Myocyte (in vitro differentiated cells): ENCODE measurements at regions not wholly inside any gene's neighbourhood (a gene's known extent, or its start where the extent isn't known, plus 50 kb on each side); places are given as distances from the start of the nearest gene placed in this dataset.

Source experiments
- DNase-seq: peaks from one replicate; pipeline ENCODE4 v3.0.0-alpha.2; 2012; ENCODE audit warnings: low read depth

DNA sequence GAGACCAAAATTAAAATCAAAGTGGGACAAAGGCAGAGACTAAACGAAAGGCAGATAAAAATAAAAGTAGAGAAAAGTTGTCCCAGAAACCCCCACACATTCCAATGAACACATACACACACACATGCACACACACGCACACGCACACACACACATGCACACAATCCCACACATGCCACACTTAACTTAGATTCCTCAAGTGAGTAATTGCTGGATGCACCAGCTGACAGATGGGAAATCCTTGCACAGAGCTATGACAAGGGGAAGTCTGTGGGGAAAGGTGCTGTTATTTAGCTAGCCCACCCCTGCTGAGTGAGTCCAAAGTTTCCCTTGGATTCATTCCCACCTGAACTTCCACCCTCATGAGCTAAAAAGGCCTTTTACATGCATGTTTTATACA lies 233.9 kb downstream of the RAB28 start:
- no peak for DNase-seq

DNA sequence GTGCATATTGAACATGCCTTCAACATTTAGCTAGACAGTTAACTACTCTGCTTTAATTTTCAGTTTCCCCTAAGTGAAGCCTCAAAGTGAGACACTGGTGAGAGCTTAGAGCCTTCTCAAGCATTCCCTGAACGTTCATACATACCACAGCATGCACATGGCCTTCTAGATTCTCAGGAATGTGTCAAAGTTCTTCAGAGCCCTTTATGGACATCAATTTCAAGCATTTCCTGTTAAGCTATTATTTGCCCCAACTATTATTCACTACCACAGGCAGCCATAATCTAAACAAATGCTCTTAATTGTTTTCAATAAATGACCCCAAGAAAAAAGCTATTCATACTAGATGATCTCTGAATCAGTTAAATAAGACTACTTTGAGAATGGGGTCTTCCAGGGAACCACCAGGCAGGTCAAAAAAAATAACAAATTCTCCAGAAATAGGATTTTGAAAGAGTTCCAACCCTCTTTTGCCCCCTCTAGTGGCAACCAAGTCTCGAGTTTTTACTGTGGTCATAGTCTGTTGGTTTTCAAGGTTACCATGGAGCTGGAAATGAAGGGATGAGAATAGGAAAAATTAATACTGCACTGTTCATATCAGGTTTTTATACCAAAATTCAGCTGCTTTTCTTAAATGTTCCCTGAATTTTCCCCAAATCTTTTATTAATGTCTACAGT lies 235.4 kb downstream of the RAB28 start:
- DNase-seq: no peak

DNA sequence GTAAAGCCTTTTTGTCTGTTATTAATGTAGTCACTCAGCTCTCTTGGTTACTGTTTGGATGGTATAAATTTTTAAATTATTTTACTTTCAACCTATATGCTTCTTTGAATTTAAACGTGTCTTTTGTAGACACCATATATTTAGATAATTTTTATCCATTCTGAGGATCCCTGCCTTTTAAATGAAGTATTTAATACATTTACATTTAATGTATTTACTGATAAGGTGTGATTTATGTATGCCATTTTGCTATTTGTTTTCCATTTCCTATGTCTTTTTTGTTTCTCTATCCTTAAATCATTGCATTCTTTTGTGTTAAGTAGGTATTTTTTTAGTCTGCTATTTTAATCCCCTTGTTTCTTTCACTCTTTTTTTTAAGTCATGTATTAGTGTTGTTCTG lies 238.0 kb downstream of the RAB28 start:
- DNase-seq: no peak

DNA sequence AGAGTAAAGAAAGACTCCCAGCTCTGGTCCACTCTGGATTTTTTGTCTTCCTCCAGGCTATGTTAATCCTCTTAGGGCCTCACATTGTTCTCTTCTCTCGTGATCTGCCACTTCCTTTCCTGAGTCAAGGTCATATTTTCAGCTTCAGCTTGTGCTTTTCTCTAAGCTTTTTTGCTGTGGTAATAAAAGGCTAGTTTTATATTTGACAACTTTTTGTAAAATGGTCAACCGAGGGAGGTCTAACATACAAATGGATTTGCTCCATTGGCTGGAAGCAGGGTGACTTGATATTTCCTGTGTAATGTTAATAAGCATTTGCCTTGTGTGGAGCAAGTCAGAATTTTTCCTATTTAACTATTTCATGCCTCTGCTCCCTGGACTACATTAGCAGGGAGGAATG lies 239.7 kb downstream of the RAB28 start:
- DNase-seq: no peak

- DNase-seq: no peak
Observed at GRCh38 chr4:13243152-13243551, 241.0 kb downstream of the RAB28 start.

GRCh38 chr4:13240066-13240465 lies 244.1 kb downstream of the RAB28 start:
- peak; percentile 64 for DNase-seq

- no peak for DNase-seq
Observed at GRCh38 chr4:13238936-13239335, 245.2 kb downstream of the RAB28 start.

DNA sequence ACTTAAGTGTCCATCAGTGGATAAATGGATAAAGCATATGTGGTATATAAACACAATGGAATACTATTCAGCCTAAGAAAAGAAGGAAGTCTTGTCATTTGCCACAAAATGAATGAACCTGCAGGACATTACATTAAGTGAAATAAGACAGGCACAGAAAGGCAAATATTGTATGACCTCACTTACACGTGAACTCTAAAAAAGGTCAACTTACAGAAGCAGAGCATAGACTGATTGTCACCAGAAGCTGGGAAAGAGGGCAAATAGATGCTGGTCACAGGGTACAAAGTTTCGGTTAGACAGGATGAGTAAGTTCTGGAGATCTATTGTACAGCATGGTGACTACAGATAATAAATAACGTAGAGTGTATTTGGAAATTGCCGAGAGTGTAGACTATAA lies 247.7 kb downstream of the RAB28 start:
- DNase-seq: no peak

- DNase-seq: no peak
Observed at GRCh38 chr4:13233755-13234154, 250.4 kb downstream of the RAB28 start.

DNA sequence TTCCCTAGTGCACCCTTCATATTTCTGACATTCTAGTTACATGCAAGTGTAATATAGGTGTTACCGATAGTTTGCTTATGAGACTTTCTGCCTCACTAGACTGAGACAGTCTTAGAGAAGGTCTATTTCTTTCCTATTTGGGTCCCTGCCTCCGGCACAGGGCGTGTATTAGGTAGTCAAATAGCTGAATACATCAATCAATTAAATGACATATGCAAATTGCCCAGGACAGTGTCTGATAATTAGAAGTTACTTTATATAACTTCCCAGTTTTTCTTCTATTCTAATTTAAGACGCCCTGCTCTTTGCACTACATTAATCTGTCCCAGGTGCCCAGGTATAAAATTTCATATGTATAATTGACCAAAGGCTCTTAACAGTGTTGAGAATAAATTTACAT lies 264.2 kb downstream of the RAB28 start:
- no peak for DNase-seq

GRCh38 chr4:13218326-13218958 lies 265.7 kb downstream of the RAB28 start:
- peak; percentile 1 for DNase-seq

DNA sequence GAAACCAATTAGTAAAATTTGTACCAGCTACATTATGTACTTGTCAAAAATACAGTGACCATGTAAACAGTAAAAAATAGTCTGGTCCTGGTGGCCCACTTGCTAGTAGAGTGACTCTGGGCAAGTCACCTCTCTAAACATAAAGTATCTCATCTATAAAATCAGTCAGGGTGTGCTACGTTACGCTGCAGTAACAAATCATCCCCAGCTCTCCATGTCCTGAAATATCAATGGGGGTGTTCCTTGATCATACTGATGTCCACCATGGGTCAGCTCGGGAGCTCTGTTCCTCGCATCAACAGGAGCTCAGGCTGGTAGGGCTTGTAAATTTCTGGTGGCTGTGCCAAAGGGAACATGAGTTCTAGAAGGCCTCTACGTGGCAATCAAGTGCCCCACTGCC lies 268.6 kb downstream of the RAB28 start:
- DNase-seq: no peak

- DNase-seq: no peak
Observed at GRCh38 chr4:13212936-13213335, 271.2 kb downstream of the RAB28 start.

DNA sequence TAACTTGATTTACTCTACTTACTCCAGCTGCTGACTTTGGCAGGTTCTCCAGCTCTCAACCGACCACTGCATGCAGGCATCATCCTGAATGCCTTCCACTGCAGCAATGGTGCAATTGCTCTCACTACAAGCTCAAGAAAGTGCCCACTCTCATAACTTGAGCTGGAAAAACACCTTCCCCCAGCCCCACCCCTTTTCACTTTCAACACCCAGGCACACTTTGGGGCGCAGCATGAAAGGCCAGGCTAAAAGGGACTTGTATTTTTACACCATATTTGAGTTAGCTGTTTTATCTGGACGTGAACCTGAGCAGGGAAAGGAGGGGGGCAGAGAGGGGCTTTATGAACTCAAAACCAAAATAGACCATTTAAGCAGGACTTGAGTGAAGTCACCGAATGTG lies 274.5 kb downstream of the RAB28 start:
- DNase-seq: no peak

GRCh38 chr4:13208558-13209193 lies 275.5 kb downstream of the RAB28 start:
- DNase-seq: no peak

- DNase-seq: no peak
Observed at GRCh38 chr4:13207226-13207625, 276.9 kb downstream of the RAB28 start.

GRCh38 chr4:13203101-13203500 lies 281.0 kb downstream of the RAB28 start:
- no peak for DNase-seq

GRCh38 chr4:13202701-13203100 lies 281.4 kb downstream of the RAB28 start:
- no peak for DNase-seq

- no peak for DNase-seq
Observed at GRCh38 chr4:13201241-13201640, 282.9 kb downstream of the RAB28 start.

GRCh38 chr4:13196721-13197120 lies 287.4 kb downstream of the RAB28 start:
- DNase-seq: no peak

- DNase-seq: no peak
Observed at GRCh38 chr4:13193662-13194061, 290.5 kb downstream of the RAB28 start.

DNA sequence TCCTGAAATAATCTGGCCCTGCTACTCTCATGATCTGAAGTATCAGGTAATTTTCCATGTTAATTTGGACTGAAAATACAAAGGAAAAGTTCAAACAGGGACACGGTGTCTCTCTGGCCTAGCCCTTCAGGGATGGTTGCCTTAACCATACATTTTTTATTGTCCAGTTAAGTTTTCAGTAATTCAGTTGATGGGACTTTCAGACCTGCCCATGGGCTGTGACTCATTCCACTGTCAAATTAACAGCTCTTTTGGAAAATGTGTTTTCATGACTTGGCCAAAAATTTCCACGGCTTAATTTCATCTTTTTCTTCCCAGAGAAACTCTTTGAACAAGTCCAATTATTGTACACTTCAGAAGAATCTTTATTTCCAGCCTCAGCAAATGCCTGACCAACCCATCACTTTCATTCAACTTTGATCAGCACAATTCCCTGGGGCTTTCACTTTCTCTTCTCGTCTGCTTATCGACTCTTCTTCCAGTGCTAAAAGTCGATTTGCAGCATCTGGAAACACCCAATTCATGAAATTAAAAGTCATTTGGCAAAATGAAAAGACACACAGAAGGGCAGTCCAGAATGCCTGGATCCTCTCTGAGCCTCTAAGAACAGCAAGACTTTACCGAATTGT lies 293.9 kb downstream of the RAB28 start:
- DNase-seq: no peak
